ENCODE measurements at regions not wholly inside any gene's neighbourhood (a gene's known extent, or its start where the extent isn't known, plus 50 kb on each side); places are given as distances from the start of the nearest gene placed in this dataset.

GRCh38 chr1:8133657-8134430, 107.7 kb upstream of the ERRFI1 start:
- Histone ChIP-seq H3K4me2 (ENCODE audit: low read length) (no peak overlapping the region), H3K27ac (ENCODE audit: low read depth, low read length, poor library complexity, severe bottlenecking) (no peak overlapping the region), H3K4me3 (ENCODE audit: low read depth, low read length, poor library complexity, severe bottlenecking) (no peak overlapping the region), H3K9me2 (ENCODE audit: low read depth, low read length) (no peaks in the 10 kb centered on the region), H3K27me3 (ENCODE audit: insufficient read depth, low read length) (no peaks in the 10 kb centered on the region), H2AFZ (ENCODE audit: low read length) (no peak overlapping the region), H3K4me1 (ENCODE audit: insufficient read depth, low read length, severe bottlenecking) (no peaks in the 10 kb centered on the region), H4K20me1 (ENCODE audit: insufficient read depth, low read length) (no peaks in the 10 kb centered on the region), H3F3A (ENCODE audit: insufficient read depth, low read length) (no peaks in the 10 kb centered on the region), H3K36me3 (ENCODE audit: insufficient read depth, low read length) (no peaks in the 10 kb centered on the region), H3K9me3 (ENCODE audit: low read length) (no peaks in the 10 kb centered on the region), H3K79me2 (ENCODE audit: insufficient read depth, low read length) (no peaks in the 10 kb centered on the region), H3K9ac (ENCODE audit: low read length) (no peak overlapping the region)
- TF ChIP-seq EZH2 (IDR thresholded peaks at IDR 0.05; ENCODE audit: borderline replicate concordance, low read length) (no peak), CTCF (IDR thresholded peaks at IDR 0.05; ENCODE audit: low read length) (no peak)

GRCh38 chr1:8133190-8133589, 107.1 kb upstream of the ERRFI1 start:
- H3K36me3 ChIP-seq (ENCODE audit: insufficient read depth, low read length): no peaks in the 10 kb centered on the region
- no peak overlapping the region for H3K27ac ChIP-seq (ENCODE audit: low read depth, low read length, poor library complexity, severe bottlenecking)
- no peak overlapping the region for H3K9ac ChIP-seq (ENCODE audit: low read length)
- H3K4me1 ChIP-seq (ENCODE audit: insufficient read depth, low read length, severe bottlenecking): no peaks in the 10 kb centered on the region
- H3K9me2 ChIP-seq (ENCODE audit: low read depth, low read length): no peaks in the 10 kb centered on the region
- no peaks in the 10 kb centered on the region for H4K20me1 ChIP-seq (ENCODE audit: insufficient read depth, low read length)
- no peaks in the 10 kb centered on the region for H3K27me3 ChIP-seq (ENCODE audit: insufficient read depth, low read length)
- TF ChIP-seq CTCF (IDR thresholded peaks at IDR 0.05; ENCODE audit: low read length) (no peak), EZH2 (IDR thresholded peaks at IDR 0.05; ENCODE audit: borderline replicate concordance, low read length) (no peak)
- no peaks in the 10 kb centered on the region for H3F3A ChIP-seq (ENCODE audit: insufficient read depth, low read length)
- no peaks in the 10 kb centered on the region for H3K9me3 ChIP-seq (ENCODE audit: low read length)
- H2AFZ ChIP-seq (ENCODE audit: low read length): no peak overlapping the region
- H3K79me2 ChIP-seq (ENCODE audit: insufficient read depth, low read length): no peaks in the 10 kb centered on the region
- no peak overlapping the region for H3K4me3 ChIP-seq (ENCODE audit: low read depth, low read length, poor library complexity, severe bottlenecking)
- H3K4me2 ChIP-seq (ENCODE audit: low read length): no peak overlapping the region

GRCh38 chr1:8127171-8127641, 101.1 kb upstream of the ERRFI1 start:
- Histone ChIP-seq H3K9me3 (ENCODE audit: low read length) (no peaks in the 10 kb centered on the region), H3K36me3 (ENCODE audit: insufficient read depth, low read length) (no peaks in the 10 kb centered on the region), H3K9me2 (ENCODE audit: low read depth, low read length) (no peaks in the 10 kb centered on the region), H3K4me3 (ENCODE audit: low read depth, low read length, poor library complexity, severe bottlenecking) (no peak overlapping the region), H3K79me2 (ENCODE audit: insufficient read depth, low read length) (no peaks in the 10 kb centered on the region), H4K20me1 (ENCODE audit: insufficient read depth, low read length) (no peaks in the 10 kb centered on the region), H3F3A (ENCODE audit: insufficient read depth, low read length) (no peaks in the 10 kb centered on the region), H3K27me3 (ENCODE audit: insufficient read depth, low read length) (peaks cover 4% of the 10 kb centered on the region; the same call in 1 of the 2 replicates), H3K4me1 (ENCODE audit: insufficient read depth, low read length, severe bottlenecking) (no peaks in the 10 kb centered on the region), H3K27ac (ENCODE audit: low read depth, low read length, poor library complexity, severe bottlenecking) (no peak overlapping the region), H2AFZ (ENCODE audit: low read length) (no peak overlapping the region), H3K9ac (ENCODE audit: low read length) (no peak overlapping the region), H3K4me2 (ENCODE audit: low read length) (no peak overlapping the region)
- TF ChIP-seq EZH2 (IDR thresholded peaks at IDR 0.05; ENCODE audit: borderline replicate concordance, low read length) (no peak), CTCF (IDR thresholded peaks at IDR 0.05; ENCODE audit: low read length) (no peak)
